H54 (cell line): ENCODE measurements at regions not wholly inside any gene's neighbourhood (a gene's known extent, or its start where the extent isn't known, plus 50 kb on each side); places are given as distances from the start of the nearest gene placed in this dataset.
A peak's percentile ranks its signal among the peaks of the same experiment; 100 is the strongest.

ENCODE experiments used
- DNase-seq: peaks from one replicate; pipeline ENCODE4 v3.0.0; 2011; ENCODE audit warnings: low spot score, mixed read lengths; ENCODE audit not compliant: insufficient read length
- FAIRE-seq: peaks from 3 replicates; lab custom pipeline; 2011; peaks lifted over from hg19 to GRCh38; lab: Jason Lieb, UNC
- POLR2A ChIP-seq: IDR thresholded peaks from 2 replicates; pipeline ENCODE4 v1.6.1; 2011; ENCODE audit warnings: low read depth, mild to moderate bottlenecking, low read length

GRCh38 chr6:68333442-68333841 is 301.6 kb upstream of the ADGRB3 start:
- TF ChIP-seq POLR2A, result no peak
- FAIRE-seq (no peak), DNase-seq (no peak)

GRCh38 chr6:68328156-68328555 is 306.9 kb upstream of the ADGRB3 start:
- DNase-seq, result no peak
- FAIRE-seq, result no peak
- no peak for TF ChIP-seq POLR2A

- DNase-seq (no peak), FAIRE-seq (no peak)
- TF ChIP-seq POLR2A, result no peak
These were observed 308.3 kb upstream of the ADGRB3 start for GRCh38 chr6:68326762-68327161.

GRCh38 chr6:68317366-68317765 is 317.7 kb upstream of the ADGRB3 start:
- no peak for FAIRE-seq
- TF ChIP-seq POLR2A, result no peak
- no peak for DNase-seq

GRCh38 chr6:68313911-68314310 is 321.2 kb upstream of the ADGRB3 start:
- FAIRE-seq (peak; percentile 60), DNase-seq (no peak)
- no peak for TF ChIP-seq POLR2A

DNA sequence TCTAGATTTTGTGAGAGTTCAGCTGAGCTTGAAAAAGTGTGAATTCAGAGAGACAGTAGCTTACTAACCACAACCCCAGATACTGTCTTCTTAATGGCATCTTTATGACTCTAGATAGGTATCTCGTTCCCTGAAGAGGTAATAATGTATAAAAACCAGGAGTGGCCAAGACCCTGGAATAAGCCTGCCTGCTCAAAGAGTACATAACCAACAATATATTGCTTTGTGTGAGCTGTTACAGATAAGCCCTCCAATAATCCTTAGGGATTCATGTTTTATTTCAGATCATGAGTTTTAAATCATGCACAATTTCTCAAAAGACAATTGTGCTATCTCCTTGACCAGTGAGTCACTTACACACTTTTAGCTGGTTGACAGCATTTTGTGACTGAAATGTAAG is 327.8 kb upstream of the ADGRB3 start:
- no peak for TF ChIP-seq POLR2A
- no peak for FAIRE-seq
- DNase-seq, result no peak

GRCh38 chr6:68296126-68296525 is 339.0 kb upstream of the ADGRB3 start:
- no peak for DNase-seq
- FAIRE-seq, result no peak
- no peak for TF ChIP-seq POLR2A

DNA sequence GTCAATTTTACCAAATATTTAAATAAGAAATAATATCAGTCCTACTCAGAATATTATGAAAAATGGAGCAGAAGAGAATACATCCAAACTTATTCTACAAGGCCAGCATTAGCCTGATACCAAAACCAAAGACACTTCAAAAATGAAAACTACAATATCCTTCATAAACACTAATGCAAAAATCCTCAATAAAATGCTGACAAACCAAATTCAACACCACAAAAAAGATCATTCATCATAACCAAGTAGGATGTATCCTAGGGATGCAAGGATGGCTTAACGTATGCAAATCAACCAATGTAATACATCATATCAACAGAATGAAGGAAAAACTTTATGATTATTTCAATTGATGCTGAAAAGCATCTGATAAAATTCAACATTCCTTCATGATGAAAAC is 352.4 kb upstream of the ADGRB3 start:
- TF ChIP-seq POLR2A, result no peak
- no peak for FAIRE-seq
- no peak for DNase-seq

DNA sequence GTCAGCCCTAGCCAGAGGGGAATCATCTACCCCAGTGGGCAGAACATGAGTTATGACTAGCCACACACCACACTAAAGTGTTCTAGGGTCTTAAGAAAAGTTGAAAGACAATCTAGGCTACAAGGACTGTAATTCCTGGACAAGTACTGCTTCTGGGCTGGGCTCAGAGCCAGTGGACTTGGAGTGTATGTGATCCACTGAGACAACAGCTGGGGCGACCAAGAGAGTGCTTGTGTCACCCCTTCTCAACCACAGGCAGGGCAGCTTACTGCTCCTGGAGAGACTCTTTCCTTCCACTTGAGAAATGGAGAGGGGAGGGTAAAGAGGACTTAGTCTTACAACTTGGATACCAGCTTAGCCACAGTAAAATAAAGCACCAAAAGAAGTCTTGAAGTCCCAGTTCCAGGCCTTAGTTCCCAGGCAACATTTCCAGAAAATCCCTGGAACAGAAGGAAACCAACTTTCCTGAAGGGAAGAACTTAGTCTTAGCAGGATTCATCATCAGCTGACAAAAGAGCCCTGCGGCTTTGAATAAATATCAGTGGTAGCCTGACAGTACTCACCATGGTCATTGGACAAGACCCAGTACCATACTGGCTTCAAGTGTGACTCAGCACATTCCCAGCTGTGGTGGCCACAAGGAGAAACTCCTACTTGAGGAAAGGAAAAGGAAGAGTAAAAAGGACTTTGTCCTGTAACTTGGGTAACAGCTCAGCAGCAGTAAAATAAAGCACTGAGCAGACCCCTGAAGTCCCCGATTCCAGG is 355.1 kb upstream of the ADGRB3 start:
- FAIRE-seq (peak; percentile 41), DNase-seq (no peak)
- TF ChIP-seq POLR2A, result no peak

DNA sequence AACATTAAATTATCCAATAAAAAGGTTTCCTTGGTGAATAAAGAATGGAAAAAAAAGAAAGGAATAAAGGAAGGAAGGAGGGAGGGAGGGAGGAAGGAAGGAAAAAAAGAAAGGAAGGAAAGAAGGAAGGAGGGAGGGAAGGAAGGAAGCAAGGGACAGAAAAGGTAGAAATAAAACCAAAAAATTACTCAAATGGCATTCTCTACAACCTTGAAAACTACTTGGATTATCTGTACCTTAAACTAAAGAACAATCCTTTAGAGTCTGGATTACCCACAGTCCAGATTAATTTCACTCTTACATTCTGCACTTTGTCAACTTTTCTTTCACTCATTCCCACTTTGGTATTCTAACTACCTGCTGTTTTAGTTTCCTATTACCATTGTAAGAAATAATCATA is 361.8 kb upstream of the ADGRB3 start:
- FAIRE-seq (no peak), DNase-seq (no peak)
- TF ChIP-seq POLR2A, result no peak

DNA sequence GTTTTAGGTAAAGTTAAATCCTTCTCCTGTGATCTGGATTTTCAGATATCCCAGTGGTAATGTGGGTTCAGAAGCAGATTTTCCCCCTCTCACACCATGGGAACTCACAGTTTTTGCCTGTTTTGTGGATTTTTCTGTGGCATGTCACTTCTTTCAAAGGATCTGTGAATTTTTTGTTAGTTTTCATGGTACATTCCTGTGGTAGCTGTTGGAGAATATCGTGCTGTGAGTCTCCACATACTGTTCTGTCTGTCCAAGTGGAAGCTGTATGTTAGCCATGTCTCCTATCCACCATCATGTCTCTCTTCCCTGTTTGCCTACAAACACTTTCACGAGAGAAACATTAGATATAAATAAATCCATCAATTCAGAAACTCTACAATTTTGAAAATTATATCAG is 378.7 kb upstream of the ADGRB3 start:
- DNase-seq, result no peak
- FAIRE-seq, result no peak
- TF ChIP-seq POLR2A, result no peak

GRCh38 chr6:68252632-68253031 is 382.4 kb upstream of the ADGRB3 start:
- FAIRE-seq (no peak), DNase-seq (no peak)
- TF ChIP-seq POLR2A, result no peak

- TF ChIP-seq POLR2A, result no peak
- FAIRE-seq (peak; percentile 6), DNase-seq (no peak)
These were observed 387.3 kb upstream of the ADGRB3 start for GRCh38 chr6:68247782-68248181.

GRCh38 chr6:68240726-68241125 is 394.4 kb upstream of the ADGRB3 start:
- DNase-seq, result no peak
- FAIRE-seq, result no peak
- TF ChIP-seq POLR2A, result no peak

GRCh38 chr6:68239034-68239433 is 396.0 kb upstream of the ADGRB3 start:
- no peak for TF ChIP-seq POLR2A
- DNase-seq, result no peak

GRCh38 chr6:68238097-68238601 is 396.9 kb upstream of the ADGRB3 start:
- DNase-seq, result no peak
- FAIRE-seq, result peak; percentile 80
- no peak for TF ChIP-seq POLR2A

More at GRCh38 chr6:68239034-68239433, 396.0 kb upstream of the ADGRB3 start:
- no peak for FAIRE-seq
